OCI-LY7 (cell line): ENCODE measurements at regions not wholly inside any gene's neighbourhood (a gene's known extent, or its start where the extent isn't known, plus 50 kb on each side); places are given as distances from the start of the nearest gene placed in this dataset.

ENCODE experiments used
- BruUV-seq: library from RNA; stranded (reverse); fragments of 400-500 nt; replicated peaks from 2 replicates; lab custom pipeline; 2021; lab: Mats Ljungman, UMichigan
- CTCF ChIA-PET: fragments of 300-600 bp; sonication (Branson Sonifier 250); formaldehyde crosslinking; loops from one replicate; lab custom pipeline; 2022; ENCODE audit warnings: antibody characterized with exemption; ENCODE audit not compliant: unreplicated experiment; lab: Charles Lee
- POLR2A ChIA-PET: fragments of 300-600 bp; sonication (Branson Sonifier 250); formaldehyde crosslinking; loops from one replicate; lab custom pipeline; 2022; ENCODE audit warnings: antibody characterized with exemption; lab: Charles Lee
- DNase-seq: peaks from one replicate; pipeline ENCODE4 v3.0.0-alpha.2; 2015; ENCODE audit warnings: low spot score
- H2AFZ ChIP-seq: fragments of 200-600 bp; sonication (generic), shearing (Covaris generic); 2 replicates; pipeline ENCODE4 v1.6.1; 2014; ENCODE audit warnings: mild to moderate bottlenecking, antibody characterized with exemption, low read length, moderate library complexity
- H3K27ac ChIP-seq: fragments of 200-600 bp; sonication (generic); 2 replicates; pipeline ENCODE4 v1.5.1; 2014; ENCODE audit warnings: mixed run types, low read depth, mild to moderate bottlenecking, moderate library complexity, low read length, inconsistent platforms; ENCODE audit not compliant: poor library complexity, severe bottlenecking
- H3K36me3 ChIP-seq: fragments of 200-600 bp; sonication (generic); 2 replicates; pipeline ENCODE4 v1.6.1; 2014; ENCODE audit warnings: mild to moderate bottlenecking, antibody characterized with exemption, low read length, moderate library complexity, mixed read lengths; ENCODE audit not compliant: insufficient read depth
- H3K4me1 ChIP-seq: fragments of 200-600 bp; sonication (generic); 2 replicates; pipeline ENCODE4 v1.5.1; 2014; ENCODE audit warnings: mild to moderate bottlenecking, low read length; ENCODE audit not compliant: insufficient read depth, poor library complexity, severe bottlenecking
- H3K4me2 ChIP-seq: fragments of 200-600 bp; sonication (generic); 2 replicates; pipeline ENCODE4 v1.6.1; 2014; ENCODE audit warnings: mild to moderate bottlenecking, low read length
- H3K4me3 ChIP-seq: fragments of 200-600 bp; sonication (generic); 2 replicates; pipeline ENCODE4 v1.5.1; 2014; ENCODE audit warnings: mild to moderate bottlenecking, low read depth, low read length; ENCODE audit not compliant: poor library complexity, severe bottlenecking
- H3K79me2 ChIP-seq: fragments of 200-600 bp; sonication (generic); 2 replicates; pipeline ENCODE4 v1.6.1; 2016; ENCODE audit warnings: low read depth, mild to moderate bottlenecking, low read length, moderate library complexity, mixed read lengths; ENCODE audit not compliant: insufficient read depth
- H3K9me2 ChIP-seq: fragments of 200-600 bp; sonication (generic); 2 replicates; pipeline ENCODE4 v1.6.1; 2016; ENCODE audit warnings: mild to moderate bottlenecking, low read length, mixed read lengths; ENCODE audit not compliant: insufficient read depth
- H3K9me3 ChIP-seq: fragments of 200-600 bp; sonication (generic); 2 replicates; pipeline ENCODE4 v1.6.1; 2014; ENCODE audit warnings: mild to moderate bottlenecking, mixed run types, low read length, mixed read lengths
- H4K20me1 ChIP-seq: fragments of 200-600 bp; sonication (generic); 2 replicates; pipeline ENCODE4 v1.6.1; 2014; ENCODE audit warnings: mild to moderate bottlenecking, antibody characterized with exemption, low read length, moderate library complexity, mixed read lengths; ENCODE audit not compliant: insufficient read depth
- CTCF ChIP-seq: fragments of 200-600 bp; sonication (generic); conservative IDR thresholded peaks from 2 replicates; pipeline ENCODE4 v1.5.1; 2014; ENCODE audit warnings: mild to moderate bottlenecking, antibody characterized with exemption, low read length, moderate library complexity, mixed read lengths
- EZH2phosphoT487 ChIP-seq: fragments of 200-600 bp; sonication (generic); IDR thresholded peaks from 2 replicates; pipeline ENCODE4 v1.6.1; 2018; ENCODE audit warnings: low read depth, borderline replicate concordance, mild to moderate bottlenecking, mixed run types, antibody characterized with exemption, low read length, moderate library complexity, mixed read lengths
- intact Hi-C: fragments of 100-400 bp; cut with micrococcal nuclease; formaldehyde crosslinking; loops from one replicate; pipeline ENCODE4 v1.10.0; 2022; ENCODE audit not compliant: unreplicated experiment

DNA sequence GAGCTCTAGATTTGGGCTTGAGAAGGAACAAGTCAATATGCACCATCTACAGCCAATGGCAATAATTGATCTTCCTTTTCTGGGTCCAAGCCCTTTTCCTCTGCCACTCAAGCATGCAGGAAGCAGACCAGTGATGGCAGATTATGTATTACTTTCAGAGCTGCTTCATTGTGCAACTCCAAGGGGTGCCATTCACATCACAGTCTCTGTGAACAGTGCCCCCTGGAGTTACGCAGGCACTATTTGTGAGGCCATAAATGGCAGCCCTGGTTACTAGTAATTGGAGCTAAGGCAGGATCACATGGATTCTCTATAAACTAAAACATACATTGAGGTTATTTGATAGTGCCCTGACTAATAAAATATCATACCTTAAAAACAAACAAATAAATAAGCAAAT, 313.4 kb upstream of the SLC7A11 start:
- ChIA-PET CTCF (no interaction called here), POLR2A (interaction anchor here (0.8 to 1.6 kb wide), 2 partner anchors 12 to 45 kb away, joined by 4 read pairs; no protein-coding TSS in a partner anchor)
- H2AFZ ChIP-seq: no peak overlapping the region
- DNase-seq: peak; percentile 11
- no peaks in the 10 kb centered on the region for H3K9me3 ChIP-seq
- intact Hi-C loops: no loop called here
- no peaks in the 10 kb centered on the region for H3K79me2 ChIP-seq
- H3K27ac ChIP-seq: no peak overlapping the region
- no peaks in the 10 kb centered on the region for H3K9me2 ChIP-seq
- H3K36me3 ChIP-seq: no peaks in the 10 kb centered on the region
- no TSS peak for BruUV-seq
- H3K4me2 ChIP-seq: no peak overlapping the region
- no peaks in the 10 kb centered on the region for H3K4me1 ChIP-seq
- H4K20me1 ChIP-seq: no peaks in the 10 kb centered on the region
- peak; percentile 66 for TF ChIP-seq CTCF
- no peak for TF ChIP-seq EZH2phosphoT487
- no peak overlapping the region for H3K4me3 ChIP-seq

DNA sequence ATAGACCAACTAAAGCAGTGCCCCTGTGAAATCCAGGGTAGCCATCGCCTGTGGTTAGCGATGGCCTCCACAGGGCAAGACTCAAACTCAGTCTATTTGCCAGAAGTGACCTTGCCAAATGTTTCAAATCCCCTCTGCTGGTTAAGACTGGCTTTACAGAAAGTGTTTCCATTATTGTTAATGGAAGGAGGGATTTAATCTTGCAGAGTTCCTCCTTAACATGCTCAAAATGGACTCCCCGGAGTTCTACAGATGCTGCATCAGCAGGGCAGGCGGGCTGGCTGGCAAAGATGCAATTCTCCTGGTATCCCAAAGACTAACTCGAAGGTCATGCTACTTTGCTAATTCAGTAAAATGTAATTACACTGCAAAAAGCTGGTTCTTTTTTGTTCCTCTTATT, 313.0 kb upstream of the SLC7A11 start:
- no TSS peak for BruUV-seq

More for the DNA sequence above, 313.0 kb upstream of the SLC7A11 start:
- Histone ChIP-seq H3K4me2 (no peak overlapping the region), H2AFZ (no peak overlapping the region), H3K79me2 (no peaks in the 10 kb centered on the region), H4K20me1 (no peaks in the 10 kb centered on the region), H3K9me2 (no peaks in the 10 kb centered on the region), H3K4me3 (no peak overlapping the region), H3K9me3 (no peaks in the 10 kb centered on the region), H3K4me1 (no peaks in the 10 kb centered on the region), H3K36me3 (no peaks in the 10 kb centered on the region), H3K27ac (no peak overlapping the region)
- TF ChIP-seq EZH2phosphoT487: no peak
- no peak for TF ChIP-seq CTCF
- CTCF ChIA-PET: no interaction called here
- intact Hi-C loops: no loop called here
- POLR2A ChIA-PET: interaction anchor here (0.8 to 1.6 kb wide), 2 partner anchors 11 to 45 kb away, joined by 4 read pairs; no protein-coding TSS in a partner anchor
- no peak for DNase-seq
